PC-9 (cell line): ENCODE measurements at regions not wholly inside any gene's neighbourhood (a gene's known extent, or its start where the extent isn't known, plus 50 kb on each side); places are given as distances from the start of the nearest gene placed in this dataset.

Source experiments
- EZH2 ChIP-seq: fragments of 200-600 bp; sonication (generic); IDR thresholded peaks from 2 replicates; pipeline ENCODE4 v1.8.0; 2017; ENCODE audit warnings: antibody characterized with exemption, low read depth
- TF ChIP-seq, protein P1 (sequence below): fragments of 200-600 bp; sonication (generic); conservative IDR thresholded peaks from 2 replicates; pipeline ENCODE4 v1.6.1; 2017; ENCODE audit warnings: mixed run types, antibody characterized with exemption, mild to moderate bottlenecking, moderate library complexity

DNA sequence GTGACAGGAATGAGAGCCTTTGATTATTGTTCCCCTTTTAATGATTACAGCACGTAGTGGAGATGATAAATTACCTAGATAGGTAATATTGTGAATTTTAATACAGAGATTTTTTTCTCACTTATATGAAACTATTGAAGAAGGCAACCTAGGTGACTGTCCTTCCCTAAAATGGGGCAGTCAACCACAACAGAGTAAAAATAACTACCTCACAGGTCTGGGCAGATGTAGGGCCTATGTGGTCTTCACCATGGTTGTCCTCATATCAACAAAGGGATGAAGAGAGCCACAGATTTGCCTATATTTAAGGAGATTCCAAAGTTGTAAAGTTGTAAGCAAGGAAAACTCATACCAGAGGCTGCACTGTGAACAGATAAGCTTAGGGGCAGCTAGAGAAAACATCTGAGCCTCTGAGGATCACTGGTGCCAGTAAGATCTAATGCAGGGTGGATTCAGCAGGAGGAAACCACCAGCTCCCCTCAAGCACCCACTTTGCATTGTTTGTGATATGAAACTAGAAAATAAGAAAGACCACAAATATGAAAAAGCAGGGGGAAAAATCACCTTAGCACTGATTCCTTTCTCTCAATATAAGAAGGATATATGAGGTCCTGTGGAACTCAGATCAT is 547.9 kb upstream of the GALNTL6 start:
- TF ChIP-seq, protein P1, sequence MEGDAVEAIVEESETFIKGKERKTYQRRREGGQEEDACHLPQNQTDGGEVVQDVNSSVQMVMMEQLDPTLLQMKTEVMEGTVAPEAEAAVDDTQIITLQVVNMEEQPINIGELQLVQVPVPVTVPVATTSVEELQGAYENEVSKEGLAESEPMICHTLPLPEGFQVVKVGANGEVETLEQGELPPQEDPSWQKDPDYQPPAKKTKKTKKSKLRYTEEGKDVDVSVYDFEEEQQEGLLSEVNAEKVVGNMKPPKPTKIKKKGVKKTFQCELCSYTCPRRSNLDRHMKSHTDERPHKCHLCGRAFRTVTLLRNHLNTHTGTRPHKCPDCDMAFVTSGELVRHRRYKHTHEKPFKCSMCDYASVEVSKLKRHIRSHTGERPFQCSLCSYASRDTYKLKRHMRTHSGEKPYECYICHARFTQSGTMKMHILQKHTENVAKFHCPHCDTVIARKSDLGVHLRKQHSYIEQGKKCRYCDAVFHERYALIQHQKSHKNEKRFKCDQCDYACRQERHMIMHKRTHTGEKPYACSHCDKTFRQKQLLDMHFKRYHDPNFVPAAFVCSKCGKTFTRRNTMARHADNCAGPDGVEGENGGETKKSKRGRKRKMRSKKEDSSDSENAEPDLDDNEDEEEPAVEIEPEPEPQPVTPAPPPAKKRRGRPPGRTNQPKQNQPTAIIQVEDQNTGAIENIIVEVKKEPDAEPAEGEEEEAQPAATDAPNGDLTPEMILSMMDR, result no peak
- no peak for TF ChIP-seq EZH2
